ENCODE measurements at regions not wholly inside any gene's neighbourhood (a gene's known extent, or its start where the extent isn't known, plus 50 kb on each side); places are given as distances from the start of the nearest gene placed in this dataset.

DNA sequence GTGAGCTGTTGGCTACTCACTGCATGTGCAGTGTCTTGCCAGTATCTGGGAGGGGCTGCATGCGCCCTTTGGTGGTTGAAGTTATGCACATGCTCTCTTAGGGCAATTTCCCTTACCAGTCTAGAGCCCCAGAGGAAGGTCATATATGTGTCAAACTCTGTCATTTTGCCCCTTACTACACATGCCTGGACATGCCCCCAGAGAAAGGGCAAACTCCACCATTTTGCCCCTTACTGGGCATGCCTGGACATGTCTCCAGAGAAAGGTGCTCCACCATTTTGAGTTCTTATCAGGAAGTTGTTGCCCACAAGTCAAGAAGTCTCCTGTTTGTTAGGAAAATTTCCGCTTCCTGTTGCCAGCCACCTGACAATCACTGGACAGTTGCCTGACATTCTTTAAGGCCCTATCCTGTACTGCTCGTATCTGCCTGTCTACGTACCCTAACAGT, 56.4 kb upstream of the PLAC8 start:
- Histone ChIP-seq H3K36me3 (ENCODE audit: insufficient read depth, low read length) (no peaks in the 10 kb centered on the region), H3K27me3 (ENCODE audit: insufficient read depth, low read length) (no peaks in the 10 kb centered on the region), H3K4me2 (ENCODE audit: low read length) (no peak overlapping the region), H3K27ac (ENCODE audit: low read depth, low read length, poor library complexity, severe bottlenecking) (no peak overlapping the region), H4K20me1 (ENCODE audit: insufficient read depth, low read length) (no peaks in the 10 kb centered on the region), H3K79me2 (ENCODE audit: insufficient read depth, low read length) (no peaks in the 10 kb centered on the region), H3K4me1 (ENCODE audit: insufficient read depth, low read length, severe bottlenecking) (peaks cover 3% of the 10 kb centered on the region), H3K9me3 (ENCODE audit: low read length) (peaks cover 3% of the 10 kb centered on the region; the same call in 1 of the 2 replicates), H2AFZ (ENCODE audit: low read length) (no peak overlapping the region), H3K4me3 (ENCODE audit: low read depth, low read length, poor library complexity, severe bottlenecking) (no peak overlapping the region), H3K9ac (ENCODE audit: low read length) (no peak overlapping the region), H3K9me2 (ENCODE audit: low read depth, low read length) (no peaks in the 10 kb centered on the region), H3F3A (ENCODE audit: insufficient read depth, low read length) (no peaks in the 10 kb centered on the region)
- no peak for TF ChIP-seq EZH2 (IDR thresholded peaks at IDR 0.05; ENCODE audit: borderline replicate concordance, low read length)
- TF ChIP-seq, protein P1, sequence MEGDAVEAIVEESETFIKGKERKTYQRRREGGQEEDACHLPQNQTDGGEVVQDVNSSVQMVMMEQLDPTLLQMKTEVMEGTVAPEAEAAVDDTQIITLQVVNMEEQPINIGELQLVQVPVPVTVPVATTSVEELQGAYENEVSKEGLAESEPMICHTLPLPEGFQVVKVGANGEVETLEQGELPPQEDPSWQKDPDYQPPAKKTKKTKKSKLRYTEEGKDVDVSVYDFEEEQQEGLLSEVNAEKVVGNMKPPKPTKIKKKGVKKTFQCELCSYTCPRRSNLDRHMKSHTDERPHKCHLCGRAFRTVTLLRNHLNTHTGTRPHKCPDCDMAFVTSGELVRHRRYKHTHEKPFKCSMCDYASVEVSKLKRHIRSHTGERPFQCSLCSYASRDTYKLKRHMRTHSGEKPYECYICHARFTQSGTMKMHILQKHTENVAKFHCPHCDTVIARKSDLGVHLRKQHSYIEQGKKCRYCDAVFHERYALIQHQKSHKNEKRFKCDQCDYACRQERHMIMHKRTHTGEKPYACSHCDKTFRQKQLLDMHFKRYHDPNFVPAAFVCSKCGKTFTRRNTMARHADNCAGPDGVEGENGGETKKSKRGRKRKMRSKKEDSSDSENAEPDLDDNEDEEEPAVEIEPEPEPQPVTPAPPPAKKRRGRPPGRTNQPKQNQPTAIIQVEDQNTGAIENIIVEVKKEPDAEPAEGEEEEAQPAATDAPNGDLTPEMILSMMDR (IDR thresholded peaks at IDR 0.05; ENCODE audit: low read length): no peak

All from OCI-LY1 (cell line).